RPMI8226 (cell line): ENCODE measurements at regions not wholly inside any gene's neighbourhood (a gene's known extent, or its start where the extent isn't known, plus 50 kb on each side); places are given as distances from the start of the nearest gene placed in this dataset.

Source experiments
- DNase-seq: peaks from one replicate; pipeline ENCODE4 v3.0.0-alpha.2; 2015

GRCh38 chr2:59027320-59027719 lies 786.2 kb upstream of the FANCL start:
- DNase-seq: no peak

GRCh38 chr2:59025157-59025757 lies 784.1 kb upstream of the FANCL start:
- DNase-seq: peak; percentile 39

GRCh38 chr2:59021786-59022185 lies 780.7 kb upstream of the FANCL start:
- DNase-seq: no peak

GRCh38 chr2:59019566-59020159 lies 778.5 kb upstream of the FANCL start:
- no peak for DNase-seq

GRCh38 chr2:59018737-59019136 lies 777.6 kb upstream of the FANCL start:
- no peak for DNase-seq

GRCh38 chr2:59015027-59015426 lies 773.9 kb upstream of the FANCL start:
- no peak for DNase-seq

- no peak for DNase-seq
Observed at GRCh38 chr2:59012971-59013370, 771.8 kb upstream of the FANCL start.

- no peak for DNase-seq
Observed at GRCh38 chr2:59012234-59012633, 771.1 kb upstream of the FANCL start.

- DNase-seq: no peak
Observed at GRCh38 chr2:59008950-59009349, 767.8 kb upstream of the FANCL start.

- DNase-seq: no peak
Observed at GRCh38 chr2:59005836-59006615, 764.9 kb upstream of the FANCL start.

GRCh38 chr2:59004621-59005020 lies 763.5 kb upstream of the FANCL start:
- no peak for DNase-seq

GRCh38 chr2:59000796-59001195 lies 759.7 kb upstream of the FANCL start:
- DNase-seq: no peak

- DNase-seq: no peak
Observed at GRCh38 chr2:58992062-58992706, 751.1 kb upstream of the FANCL start.

- no peak for DNase-seq
Observed at GRCh38 chr2:58991357-58991756, 750.2 kb upstream of the FANCL start.

GRCh38 chr2:58985541-58985940 lies 744.4 kb upstream of the FANCL start:
- no peak for DNase-seq

GRCh38 chr2:58984731-58985130 lies 743.6 kb upstream of the FANCL start:
- DNase-seq: no peak

GRCh38 chr2:58983111-58983510 lies 742.0 kb upstream of the FANCL start:
- DNase-seq: no peak

- no peak for DNase-seq
Observed at GRCh38 chr2:58981237-58981636, 740.1 kb upstream of the FANCL start.

- DNase-seq: no peak
Observed at GRCh38 chr2:58976375-58977071, 735.4 kb upstream of the FANCL start.

- no peak for DNase-seq
Observed at GRCh38 chr2:58974881-58975280, 733.8 kb upstream of the FANCL start.

GRCh38 chr2:58974426-58974825 lies 733.3 kb upstream of the FANCL start:
- DNase-seq: no peak

- no peak for DNase-seq
Observed at GRCh38 chr2:58973811-58974281, 732.7 kb upstream of the FANCL start.

- DNase-seq: no peak
Observed at GRCh38 chr2:58972737-58973136, 731.6 kb upstream of the FANCL start.
